AG08396 (cell line): ENCODE measurements at regions not wholly inside any gene's neighbourhood (a gene's known extent, or its start where the extent isn't known, plus 50 kb on each side); places are given as distances from the start of the nearest gene placed in this dataset.
"Not testable (repeated sequence)": the region's sequence is repeated elsewhere in the genome, so short reads cannot be mapped to it uniquely, and the experiment has no call there.

Experiments
- DNase-seq: peaks from one replicate; pipeline ENCODE4 v3.0.0; 2012; ENCODE audit warnings: low spot score, mixed read lengths

DNA sequence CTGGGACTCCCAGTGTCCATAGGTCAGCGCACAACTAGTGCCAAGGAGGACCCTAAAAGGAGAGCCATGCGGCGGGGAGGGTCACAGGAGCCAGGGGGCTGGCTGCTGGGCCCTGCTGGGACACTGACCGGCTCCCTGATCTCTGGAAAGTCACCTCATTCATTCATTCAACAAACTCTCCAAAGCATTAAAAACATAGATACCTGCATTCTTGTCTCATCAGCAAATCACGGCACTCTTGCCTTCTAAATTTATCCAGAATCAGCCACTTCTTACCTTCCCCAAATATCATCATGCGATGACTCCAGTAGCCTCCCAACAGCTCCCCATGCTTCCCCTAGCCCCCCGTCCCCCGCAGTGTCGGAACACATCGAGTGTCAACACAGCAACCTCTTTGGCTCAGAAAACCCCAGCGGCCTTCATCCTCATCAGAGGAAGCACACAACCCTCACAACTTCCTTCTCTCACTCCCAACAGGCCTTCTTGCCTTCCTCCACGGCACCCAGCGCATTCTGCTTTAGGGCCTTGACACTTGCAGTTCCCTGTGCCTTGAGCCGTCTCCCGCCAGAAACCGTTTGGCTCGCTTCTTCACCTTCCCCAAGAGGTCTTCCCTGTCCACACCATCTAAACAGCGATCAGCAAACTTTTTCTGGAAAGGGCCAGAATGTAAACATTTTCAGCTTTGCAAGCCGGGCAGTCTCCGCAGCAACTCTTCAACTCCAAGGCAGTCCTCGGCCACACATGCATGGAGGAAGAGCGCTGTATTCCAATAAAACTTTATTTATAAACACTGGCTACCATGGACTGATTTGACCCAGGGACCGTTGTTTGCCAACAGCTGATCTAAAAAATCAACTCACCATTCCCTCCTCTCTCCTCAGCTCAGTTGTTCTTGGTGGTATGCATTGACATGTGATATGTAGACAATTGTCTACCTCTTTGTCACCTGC, 119.5 kb upstream of the TNRC6C start:
- DNase-seq: no peak

GRCh38 chr17:77839698-77840512, 118.6 kb upstream of the TNRC6C start:
- no peak for DNase-seq

GRCh38 chr17:77840513-77841165, 117.9 kb upstream of the TNRC6C start:
- no peak for DNase-seq

- no peak for DNase-seq
These were observed 116.6 kb upstream of the TNRC6C start for GRCh38 chr17:77841742-77842527.

DNA sequence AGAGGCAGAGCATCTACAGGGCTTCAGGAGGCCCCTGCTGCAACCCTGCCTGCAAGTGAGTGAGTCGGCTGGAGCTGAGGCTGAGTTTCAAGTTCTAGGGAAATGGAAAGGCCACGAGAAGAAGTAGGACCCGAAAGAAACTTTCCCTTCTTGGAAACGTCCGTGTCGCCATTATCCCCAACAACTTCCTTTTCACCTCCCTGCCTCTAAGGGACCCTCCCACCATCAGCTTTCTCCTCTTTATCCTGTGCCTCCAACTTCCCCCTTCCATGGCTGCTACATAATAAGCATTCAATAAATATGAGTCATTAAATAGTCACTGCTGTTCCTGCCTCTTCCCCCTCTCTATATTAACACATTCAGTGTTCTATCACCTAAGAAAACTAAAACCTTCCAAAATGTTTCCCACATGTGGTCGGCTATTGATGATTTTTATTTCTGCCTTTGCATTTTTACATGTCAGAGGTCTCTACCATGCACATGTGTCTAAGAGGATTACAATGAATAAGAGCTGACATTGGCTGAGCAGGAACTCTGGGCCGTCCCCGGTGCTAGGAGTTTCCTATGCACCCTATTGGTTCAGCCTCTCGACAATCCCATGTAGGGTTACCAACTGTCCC, 115.9 kb upstream of the TNRC6C start:
- DNase-seq: no peak

GRCh38 chr17:77843255-77843895, 115.1 kb upstream of the TNRC6C start:
- DNase-seq: not testable (repeated sequence)

DNA sequence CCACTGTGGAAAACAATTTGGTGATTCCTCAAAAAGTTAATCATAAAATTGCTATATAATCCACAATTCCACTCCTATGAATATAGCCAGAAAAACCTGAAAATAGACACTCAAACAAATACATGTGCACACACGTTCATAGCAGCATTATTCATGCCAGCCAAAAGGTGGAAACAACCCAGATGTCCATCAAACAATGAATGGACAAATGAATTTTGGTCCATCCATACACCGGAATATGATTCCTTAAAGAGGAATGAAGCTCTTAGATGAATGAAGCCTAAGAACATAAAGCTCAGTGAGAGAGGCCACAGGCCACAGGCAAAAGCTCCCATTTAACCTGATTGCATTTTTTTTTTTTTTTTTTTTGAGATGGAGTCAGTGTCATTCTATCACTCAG, 114.6 kb upstream of the TNRC6C start:
- DNase-seq: no peak

GRCh38 chr17:77844681-77845080, 113.8 kb upstream of the TNRC6C start:
- no peak for DNase-seq

DNA sequence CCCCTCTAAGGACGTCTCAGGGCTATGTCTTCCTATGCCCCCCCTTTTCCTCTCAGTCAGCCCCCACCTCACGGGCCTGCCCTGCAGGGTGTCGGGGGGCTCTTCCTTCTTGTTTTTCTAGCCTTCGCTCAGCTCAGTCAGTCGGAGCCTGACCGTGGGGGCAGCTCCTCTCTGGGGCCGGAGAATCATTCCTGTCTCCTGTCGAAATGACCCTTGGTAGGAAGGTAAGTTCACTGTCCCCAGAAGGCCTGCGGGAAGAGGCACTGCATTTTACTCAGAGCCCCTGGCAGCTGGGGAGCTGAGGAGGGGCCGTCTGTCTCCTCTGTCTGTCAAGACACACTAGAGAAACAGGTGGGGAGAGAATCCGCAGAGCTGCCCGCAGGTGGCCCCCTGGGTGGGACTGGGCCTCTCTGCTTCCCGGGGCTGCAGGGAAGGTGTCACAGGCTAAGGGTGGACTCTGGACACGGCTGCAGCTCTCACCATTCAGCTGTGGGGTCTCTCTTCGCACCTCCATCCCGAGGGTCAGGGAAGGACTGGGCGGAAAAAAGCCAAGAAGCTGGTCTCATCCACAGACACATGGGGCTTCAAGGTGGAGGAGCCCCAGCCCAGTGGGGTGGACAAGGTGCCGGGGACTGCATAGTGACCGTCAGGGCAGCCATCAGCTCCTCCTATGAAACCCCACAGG, 112.8 kb upstream of the TNRC6C start:
- no peak for DNase-seq

- no peak for DNase-seq
These were observed 111.9 kb upstream of the TNRC6C start for GRCh38 chr17:77846531-77847085.

- DNase-seq: no peak
These were observed 111.0 kb upstream of the TNRC6C start for GRCh38 chr17:77847221-77848085.

DNA sequence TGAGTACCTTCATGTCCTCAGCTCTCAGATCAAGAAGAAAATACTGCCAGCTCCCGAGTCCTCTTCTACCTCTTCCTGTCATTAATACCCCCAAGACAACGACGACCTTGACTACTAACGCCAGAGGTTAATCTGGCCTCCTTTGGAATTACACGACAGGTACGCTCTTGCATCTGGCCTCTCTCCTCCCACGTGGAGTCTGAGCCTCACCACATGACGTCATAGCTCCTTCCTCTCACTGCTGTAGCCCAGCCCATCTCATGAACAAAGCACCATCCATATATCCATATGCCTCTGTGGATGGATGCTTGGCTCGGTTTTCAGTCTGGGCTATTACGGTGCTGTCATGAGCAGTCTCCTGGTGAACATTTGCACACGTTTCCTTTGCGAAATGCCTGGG, 110.2 kb upstream of the TNRC6C start:
- no peak for DNase-seq

DNA sequence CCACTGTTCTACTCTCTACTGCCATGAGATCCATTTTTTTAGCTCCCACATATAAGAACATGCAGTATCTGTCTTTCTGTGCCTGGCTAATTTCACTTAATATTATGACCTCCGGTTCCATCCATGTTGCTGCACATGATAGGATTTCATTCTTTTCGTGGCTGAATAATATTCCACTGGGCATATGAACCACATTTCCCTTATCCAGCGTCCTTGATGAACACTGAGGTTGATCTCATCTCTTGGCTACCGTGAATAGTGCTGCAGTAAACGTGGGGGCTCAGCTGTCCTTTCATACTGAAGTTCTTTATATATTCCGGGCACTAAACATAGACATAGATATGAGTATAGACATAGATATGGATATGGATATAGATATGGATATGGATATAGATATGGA, 109.3 kb upstream of the TNRC6C start:
- DNase-seq: no peak

GRCh38 chr17:77851921-77852320, 106.6 kb upstream of the TNRC6C start:
- no peak for DNase-seq

DNA sequence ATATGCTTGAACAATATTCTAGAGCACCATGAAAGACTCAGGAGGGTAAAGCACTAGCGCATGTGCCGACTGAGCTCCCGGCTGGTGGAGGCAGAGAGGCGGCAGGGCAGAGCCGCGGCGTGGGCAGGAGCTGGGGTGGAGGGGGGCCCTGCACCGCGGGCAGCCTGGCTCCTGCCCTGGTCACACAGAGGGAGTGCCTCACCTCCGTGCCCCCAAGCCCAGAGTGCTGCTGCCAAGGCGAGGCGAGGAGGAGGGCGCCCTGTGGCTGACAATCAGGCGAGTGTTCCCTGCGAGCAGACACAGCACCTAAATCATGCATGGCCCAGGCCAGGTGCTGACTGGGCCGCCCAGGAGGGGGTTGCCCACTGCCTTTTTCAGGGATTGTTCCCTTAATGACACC, 105.8 kb upstream of the TNRC6C start:
- DNase-seq: no peak

GRCh38 chr17:77853191-77853977, 105.1 kb upstream of the TNRC6C start:
- no peak for DNase-seq

- DNase-seq: no peak
These were observed 104.3 kb upstream of the TNRC6C start for GRCh38 chr17:77854083-77854758.
